DMS53 treated with DMSO at 0.1 percent for 48 hours (cell line): ENCODE measurements at regions not wholly inside any gene's neighbourhood (a gene's known extent, or its start where the extent isn't known, plus 50 kb on each side); places are given as distances from the start of the nearest gene placed in this dataset.

Experiments
- DNase-seq: peaks from one replicate; lab custom pipeline; 2025; ENCODE audit not compliant: unreplicated experiment; lab: John Stamatoyannopoulos, UW

- no peak for DNase-seq
These were observed 328.2 kb upstream of the SHH start for GRCh38 chr7:156140447-156140846.

DNA sequence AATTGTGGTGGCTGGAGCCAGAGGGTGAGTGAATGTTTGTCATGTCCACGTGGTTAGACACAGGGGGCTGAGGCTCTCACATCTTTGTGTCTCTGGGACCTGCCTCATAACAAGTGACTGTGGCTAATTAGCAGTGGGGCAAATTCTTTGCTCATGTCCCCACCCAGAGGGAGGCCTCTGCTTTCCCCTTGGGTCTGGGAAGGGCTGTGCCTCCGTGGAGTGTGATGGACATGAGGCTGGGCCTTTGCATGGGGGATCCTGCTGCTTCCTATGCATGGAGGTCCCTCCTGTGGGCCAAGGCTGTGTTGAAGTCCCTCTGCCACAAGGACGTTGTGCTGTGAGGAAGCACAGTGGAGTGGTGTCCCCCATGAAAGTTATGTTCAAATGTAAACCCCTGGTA is 327.4 kb upstream of the SHH start:
- DNase-seq, result no peak

DNA sequence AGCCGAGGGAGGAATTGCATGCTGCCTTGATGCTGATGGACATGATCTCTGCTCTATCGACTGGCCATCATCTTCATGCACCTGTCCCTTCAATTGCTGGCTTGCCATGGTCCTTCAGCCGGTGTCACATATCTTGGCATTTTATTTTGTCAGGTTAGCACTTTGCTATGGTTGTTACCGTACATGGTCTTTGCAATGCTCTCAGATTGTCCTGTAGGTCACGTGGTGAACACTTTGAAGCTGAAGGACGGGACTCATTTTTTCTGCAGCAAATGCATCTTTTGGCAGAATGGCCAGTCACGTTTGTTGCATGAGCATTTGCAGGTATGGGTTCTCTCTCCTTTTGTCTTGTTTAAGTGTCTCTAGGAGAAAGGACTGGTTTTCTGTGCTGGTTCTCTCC is 326.8 kb upstream of the SHH start:
- no peak for DNase-seq

DNA sequence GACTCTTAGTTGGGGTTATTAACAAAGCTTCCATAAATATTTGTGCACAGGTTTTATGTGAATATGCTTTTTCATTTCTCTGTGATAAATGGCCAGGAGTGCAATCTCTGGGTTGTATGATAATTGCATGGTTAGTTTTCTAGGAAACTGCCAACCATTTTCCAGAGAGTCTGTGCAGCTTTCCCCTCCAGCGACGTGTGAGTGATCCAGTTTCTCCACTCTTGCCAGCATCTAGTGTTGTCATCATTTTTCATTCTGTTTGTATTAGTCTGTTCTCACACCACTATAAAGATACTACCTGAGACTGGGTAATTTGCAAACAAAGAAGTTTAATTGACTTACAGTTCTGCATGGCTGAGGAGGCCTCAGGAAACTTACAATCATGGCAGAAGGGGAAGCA is 319.6 kb upstream of the SHH start:
- DNase-seq, result no peak

- no peak for DNase-seq
These were observed 317.3 kb upstream of the SHH start for GRCh38 chr7:156129522-156129921.

DNA sequence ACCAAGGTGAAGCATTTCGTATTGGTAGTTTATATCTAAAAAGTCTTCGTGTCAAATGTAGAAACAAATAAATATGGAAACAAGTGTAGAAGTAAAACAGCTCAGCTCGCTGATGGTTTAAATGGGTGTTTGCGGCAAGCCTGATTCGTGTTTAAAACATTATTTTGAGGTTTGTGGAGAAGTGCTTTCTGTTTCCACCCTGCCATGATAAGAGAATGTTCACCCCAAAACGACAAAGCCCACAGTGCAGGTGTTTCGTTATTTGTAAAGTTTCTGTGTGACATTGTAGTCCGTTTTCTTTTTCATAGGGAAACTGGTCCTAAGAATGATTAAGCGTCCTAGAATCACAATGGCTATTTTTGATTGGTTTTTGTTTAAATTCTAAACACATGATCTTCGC is 316.2 kb upstream of the SHH start:
- DNase-seq, result no peak

- no peak for DNase-seq
These were observed 315.2 kb upstream of the SHH start for GRCh38 chr7:156127166-156128134.

- DNase-seq, result no peak
These were observed 313.8 kb upstream of the SHH start for GRCh38 chr7:156125841-156126730.

- DNase-seq, result no peak
These were observed 312.1 kb upstream of the SHH start for GRCh38 chr7:156124356-156124755.

GRCh38 chr7:156123362-156123761 is 311.1 kb upstream of the SHH start:
- no peak for DNase-seq

DNA sequence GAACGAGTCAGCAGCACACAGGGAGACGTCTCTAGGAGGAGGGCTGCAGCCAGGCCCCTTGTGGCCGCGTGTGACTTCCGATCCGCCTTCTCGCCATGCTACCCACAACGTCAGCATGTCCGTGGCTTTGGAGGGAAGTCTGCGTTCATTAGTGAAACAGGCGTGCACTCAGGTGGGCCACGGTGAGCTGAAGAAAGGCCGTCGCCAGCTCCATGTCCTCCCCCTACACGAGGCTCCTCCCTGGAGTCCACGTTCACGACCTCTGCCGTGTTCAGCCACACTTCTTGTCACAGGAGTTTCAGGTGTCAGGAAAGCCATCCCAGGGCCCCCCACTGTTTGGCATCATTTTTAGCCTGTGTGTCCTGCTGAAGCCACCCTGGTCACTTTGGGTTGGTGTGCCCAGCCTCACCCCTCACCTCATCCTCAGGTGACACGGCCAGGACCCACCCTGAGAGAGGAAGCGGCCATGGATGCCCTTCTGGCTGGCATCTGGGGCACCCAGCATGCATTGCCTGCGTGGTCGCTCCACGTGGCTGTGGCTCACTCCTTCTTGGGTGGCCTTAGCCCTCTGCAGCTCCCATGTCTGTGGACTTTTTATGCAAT is 310.6 kb upstream of the SHH start:
- DNase-seq, result no peak

DNA sequence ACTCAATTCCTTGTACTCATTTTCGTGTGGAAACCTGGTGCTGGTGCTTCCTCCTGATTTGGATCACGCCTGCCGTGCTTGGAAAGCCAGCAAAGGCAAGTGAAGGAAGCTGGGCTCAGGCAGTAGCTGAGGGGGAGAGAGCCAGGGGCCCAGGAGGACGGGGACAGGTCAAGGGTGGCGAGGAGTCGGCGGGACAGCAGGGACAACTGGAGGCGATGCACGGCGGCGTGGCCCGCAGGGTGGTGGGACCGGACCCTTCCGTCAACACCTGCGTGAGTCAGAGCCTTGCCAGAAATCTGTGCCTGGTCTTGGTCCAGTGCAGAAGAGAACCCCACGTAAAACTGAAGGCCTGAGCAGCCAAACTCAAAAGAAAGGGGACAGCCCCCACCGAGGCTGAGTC is 309.7 kb upstream of the SHH start:
- no peak for DNase-seq

DNA sequence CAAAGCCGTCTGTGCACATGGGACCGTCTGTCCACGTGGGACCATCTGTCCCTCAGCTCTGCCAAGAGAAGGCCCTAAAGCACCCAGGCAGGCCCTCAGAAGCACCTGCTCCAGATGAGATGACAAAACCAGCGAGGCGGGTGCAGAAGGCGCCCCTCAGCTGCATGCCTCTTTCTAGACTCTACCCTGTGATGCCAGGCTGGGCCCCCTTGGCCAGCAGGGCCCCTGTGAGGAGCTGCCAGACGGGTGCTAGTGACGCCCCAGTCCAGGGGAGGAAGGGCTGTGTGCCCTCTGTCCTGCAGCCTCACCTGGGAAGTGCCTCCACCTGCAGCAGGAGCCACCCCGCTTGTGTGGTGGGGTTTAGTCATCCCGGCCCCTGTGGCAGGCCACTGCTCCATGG is 309.2 kb upstream of the SHH start:
- no peak for DNase-seq

DNA sequence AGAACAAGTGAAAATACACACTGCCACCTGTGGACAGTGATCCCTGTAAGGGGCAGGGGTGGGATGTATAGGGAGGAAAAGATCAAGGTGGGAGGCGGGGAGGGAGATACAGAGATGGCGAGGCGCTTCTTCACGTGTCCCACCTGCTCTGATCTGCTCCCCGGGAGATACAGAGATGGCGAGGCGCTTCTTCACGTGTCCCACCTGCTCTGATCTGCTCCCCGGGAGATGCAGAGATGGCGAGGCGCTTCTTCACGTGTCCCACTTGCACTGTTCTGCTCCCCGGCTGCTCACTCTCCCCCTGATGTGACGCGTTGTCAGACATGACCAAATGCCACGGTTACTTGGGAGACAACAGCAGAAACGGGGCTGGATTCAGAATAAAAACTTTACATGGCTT is 308.3 kb upstream of the SHH start:
- no peak for DNase-seq

- no peak for DNase-seq
These were observed 307.5 kb upstream of the SHH start for GRCh38 chr7:156119771-156120170.

GRCh38 chr7:156118248-156118645 is 306.0 kb upstream of the SHH start:
- no peak for DNase-seq

DNA sequence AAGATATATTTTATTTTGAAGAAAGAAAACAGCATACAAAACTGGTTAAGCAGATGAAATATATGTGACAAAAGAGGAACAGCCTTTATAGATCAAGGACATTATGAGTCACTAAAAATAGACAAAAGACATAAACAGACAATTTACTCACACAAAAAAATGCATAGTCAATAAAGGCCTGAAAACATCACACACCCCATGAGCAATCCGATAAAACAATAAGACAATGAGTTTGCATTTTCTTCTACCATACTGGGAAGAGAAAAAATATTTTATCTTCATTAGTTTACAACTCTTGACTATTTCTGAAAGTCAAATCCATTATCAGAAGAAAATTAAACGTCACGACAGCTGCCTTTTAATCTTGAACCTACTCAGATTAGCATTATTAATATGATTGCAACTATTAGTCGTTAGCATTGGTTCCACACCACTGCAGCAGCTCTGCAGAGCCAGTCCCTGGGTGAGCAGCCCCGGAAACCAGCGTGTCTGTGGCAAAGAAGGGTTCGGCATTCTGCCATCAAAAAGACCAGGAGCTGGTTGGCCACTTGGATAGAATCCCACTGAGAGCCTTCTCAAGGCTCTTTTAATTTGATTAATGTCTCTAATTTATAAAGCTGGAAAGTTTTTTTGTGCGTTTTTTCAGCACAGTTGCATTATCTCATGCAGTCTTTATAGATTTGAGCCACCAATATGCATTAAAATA is 305.4 kb upstream of the SHH start:
- no peak for DNase-seq

DNA sequence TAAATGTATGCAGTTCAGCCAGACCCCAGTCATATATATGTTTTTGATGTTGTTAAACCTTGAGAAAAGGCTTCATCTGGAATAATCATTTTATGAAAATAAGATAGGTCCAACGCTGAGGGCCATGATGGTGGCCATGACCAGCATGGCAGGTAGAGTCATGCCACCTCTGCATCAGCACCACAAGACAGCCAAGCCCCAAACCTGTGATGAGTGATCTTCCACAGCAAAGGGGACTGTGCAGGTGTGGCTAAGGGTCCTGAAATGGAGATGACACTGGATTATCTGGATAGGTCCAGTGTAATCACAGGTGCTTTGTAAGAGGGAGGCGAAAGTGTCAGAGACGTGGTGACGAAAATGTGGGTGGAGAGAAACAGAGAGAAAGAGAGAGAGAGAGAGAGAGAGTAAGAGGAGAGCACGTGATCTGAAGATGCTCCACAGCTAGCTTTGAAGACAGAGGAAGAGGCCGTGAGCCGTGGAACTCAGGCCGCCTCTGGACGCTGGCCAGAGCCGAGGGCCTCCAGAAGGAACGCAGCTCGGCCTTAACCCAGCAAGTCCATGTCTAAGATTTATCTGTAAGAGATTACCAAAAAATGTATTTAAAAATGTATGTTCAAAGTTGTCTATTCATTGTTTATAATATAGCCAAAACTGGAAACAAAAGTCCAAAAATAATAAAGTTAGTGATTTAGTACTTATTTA is 304.4 kb upstream of the SHH start:
- no peak for DNase-seq

DNA sequence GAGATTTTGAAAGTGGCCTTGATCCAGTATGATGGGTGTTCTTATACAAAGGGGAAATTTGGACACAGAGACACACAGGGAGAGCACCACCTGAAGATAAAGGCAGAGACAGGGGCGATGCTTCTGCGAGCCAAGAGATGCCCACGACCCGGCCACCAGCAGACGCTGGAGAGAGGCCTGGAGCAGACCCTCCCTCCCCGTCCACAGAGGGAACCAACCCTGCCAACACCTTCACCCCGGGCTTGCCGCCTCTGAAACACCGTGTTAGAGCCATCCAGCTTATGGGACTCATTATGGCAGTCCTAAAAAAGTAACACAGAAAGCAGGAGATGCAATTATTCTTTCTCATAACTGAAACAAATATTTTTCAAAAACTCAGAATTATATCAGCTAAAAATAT is 303.3 kb upstream of the SHH start:
- no peak for DNase-seq

DNA sequence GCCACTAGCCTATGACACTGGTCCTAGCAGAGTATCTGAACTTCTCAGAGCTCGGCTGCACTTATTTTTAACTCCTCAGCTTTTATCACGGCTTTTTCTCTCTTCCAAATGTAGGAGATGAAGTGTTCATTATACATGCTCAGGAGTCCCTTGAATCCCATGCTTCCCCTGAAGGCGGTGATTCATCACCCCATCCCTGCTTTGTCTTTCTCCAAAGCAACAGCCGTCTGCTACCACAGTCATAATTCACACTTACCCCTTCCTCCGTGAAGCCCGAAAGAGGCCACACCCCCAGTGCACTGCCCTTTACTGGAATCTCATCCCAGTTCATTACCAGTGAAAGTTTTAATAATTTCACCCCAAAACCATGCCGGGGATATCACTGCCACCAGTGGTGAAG is 301.5 kb upstream of the SHH start:
- no peak for DNase-seq
